DMS153 treated with DMSO at 0.1 percent for 48 hours (cell line): ENCODE measurements at regions not wholly inside any gene's neighbourhood (a gene's known extent, or its start where the extent isn't known, plus 50 kb on each side); places are given as distances from the start of the nearest gene placed in this dataset.
A peak's percentile ranks its signal among the peaks of the same experiment; 100 is the strongest.

ENCODE experiments used
- DNase-seq: peaks from one replicate; lab custom pipeline; 2025; ENCODE audit not compliant: unreplicated experiment; lab: John Stamatoyannopoulos, UW

GRCh38 chr9:86460216-86461002 is 106.2 kb upstream of the TUT7 start:
- DNase-seq, result no peak

DNA sequence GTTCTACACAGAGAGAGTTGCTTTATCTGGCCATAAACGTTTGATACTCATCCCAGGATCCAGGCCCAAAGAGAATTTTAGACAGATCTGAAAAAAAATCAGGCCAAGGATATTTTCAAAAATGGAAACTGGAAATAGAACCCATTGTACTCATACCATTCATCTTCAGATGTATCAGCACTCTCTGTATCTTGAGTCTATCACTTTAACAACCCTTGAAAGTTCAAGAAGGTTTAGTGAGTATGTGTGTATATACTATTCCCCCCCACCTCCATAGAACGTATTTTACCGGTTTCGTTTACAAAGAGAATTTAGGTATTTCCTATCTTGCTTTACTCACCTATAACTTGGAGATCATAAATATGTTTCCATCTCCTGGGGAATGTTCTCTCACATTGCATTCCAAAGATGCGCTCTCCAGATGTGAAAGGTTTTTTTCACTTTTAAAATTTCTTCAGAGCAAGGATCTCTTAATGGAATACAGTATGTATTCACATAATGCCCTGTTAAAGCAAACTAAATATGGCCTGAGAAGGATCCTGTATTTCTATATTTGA is 105.5 kb upstream of the TUT7 start:
- no peak for DNase-seq

- DNase-seq, result no peak
These were observed 105.0 kb upstream of the TUT7 start for GRCh38 chr9:86459191-86459590.

GRCh38 chr9:86458191-86458855 is 104.1 kb upstream of the TUT7 start:
- no peak for DNase-seq

DNA sequence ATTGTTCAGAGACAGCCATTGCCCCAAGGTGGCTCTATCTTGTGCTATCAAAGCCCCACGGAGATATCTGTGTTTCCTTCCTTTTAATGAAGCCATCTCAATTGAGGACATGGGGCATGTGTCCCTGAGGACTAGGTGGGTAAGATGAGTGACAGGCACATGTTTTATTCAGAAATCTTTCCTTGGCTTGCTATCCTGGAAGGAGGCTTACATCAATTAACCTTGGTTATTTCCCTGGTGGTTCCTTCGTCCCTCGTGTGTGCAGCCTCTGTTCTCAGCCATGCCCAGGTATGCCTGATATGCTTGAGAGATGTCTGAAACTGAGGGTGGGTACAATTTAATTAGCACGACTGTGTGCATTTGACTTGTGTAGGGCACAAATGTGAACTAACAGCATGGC is 102.2 kb upstream of the TUT7 start:
- DNase-seq, result no peak

GRCh38 chr9:86454701-86455615 is 100.7 kb upstream of the TUT7 start:
- DNase-seq, result no peak

GRCh38 chr9:86452201-86452828 is 98.1 kb upstream of the TUT7 start:
- DNase-seq, result no peak

DNA sequence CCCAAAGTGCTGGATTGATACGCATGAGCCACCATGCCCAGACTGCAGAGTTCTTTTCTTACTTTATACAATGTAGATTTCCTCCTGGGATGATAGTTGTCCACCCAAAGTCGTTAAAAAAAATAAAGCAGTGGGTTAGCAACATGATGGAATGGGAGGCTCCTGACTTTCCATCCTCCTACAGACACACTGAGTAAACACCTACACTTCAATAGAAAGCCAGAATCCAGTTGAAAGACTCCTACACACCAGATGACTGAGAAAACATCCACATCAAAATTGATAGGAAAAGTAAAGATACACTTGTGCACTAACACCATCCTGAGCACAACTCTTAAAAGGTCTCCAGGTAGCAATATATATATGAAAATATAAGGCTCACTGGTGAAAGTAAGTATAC is 95.0 kb upstream of the TUT7 start:
- no peak for DNase-seq

DNA sequence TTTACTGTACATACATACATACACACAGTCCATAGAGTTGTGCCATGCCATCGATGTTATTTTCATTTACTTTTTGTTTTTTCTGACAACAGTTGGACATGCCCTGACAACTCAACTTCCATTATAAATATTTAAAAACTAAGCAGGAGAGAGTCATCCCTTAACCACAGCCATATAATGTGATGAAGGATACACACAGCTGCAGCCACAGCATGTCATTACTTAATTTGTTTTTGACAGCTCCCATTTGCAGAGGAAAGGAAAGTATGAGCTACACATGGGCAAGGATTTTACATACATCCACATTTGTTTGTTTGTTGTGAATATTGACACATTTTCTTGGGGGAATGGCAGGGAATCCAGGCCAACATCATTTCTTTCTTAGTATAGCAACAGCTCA is 91.5 kb upstream of the TUT7 start:
- DNase-seq, result no peak

DNA sequence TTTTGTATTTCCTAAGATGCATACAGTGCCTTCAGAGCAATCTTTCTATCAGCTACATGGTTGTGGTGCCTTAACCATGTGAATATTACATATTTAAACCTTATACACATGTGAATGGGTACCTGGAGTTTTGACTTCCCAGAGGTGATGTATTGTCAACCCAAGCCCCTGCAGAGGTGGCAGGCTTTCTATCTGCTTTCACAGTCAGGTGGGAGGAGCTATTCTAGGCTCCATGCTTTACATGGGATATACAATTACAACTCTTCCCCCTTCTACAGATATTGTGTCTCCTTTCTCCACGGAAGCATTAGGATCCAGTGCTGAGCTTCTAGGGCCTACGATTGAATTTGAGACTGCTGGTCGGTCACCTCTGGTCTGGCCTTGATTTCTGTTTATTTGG is 89.8 kb upstream of the TUT7 start:
- no peak for DNase-seq

- peak; percentile 36 for DNase-seq
These were observed 80.0 kb upstream of the TUT7 start for GRCh38 chr9:86434039-86434726.

GRCh38 chr9:86424251-86424891 is 70.2 kb upstream of the TUT7 start:
- no peak for DNase-seq

DNA sequence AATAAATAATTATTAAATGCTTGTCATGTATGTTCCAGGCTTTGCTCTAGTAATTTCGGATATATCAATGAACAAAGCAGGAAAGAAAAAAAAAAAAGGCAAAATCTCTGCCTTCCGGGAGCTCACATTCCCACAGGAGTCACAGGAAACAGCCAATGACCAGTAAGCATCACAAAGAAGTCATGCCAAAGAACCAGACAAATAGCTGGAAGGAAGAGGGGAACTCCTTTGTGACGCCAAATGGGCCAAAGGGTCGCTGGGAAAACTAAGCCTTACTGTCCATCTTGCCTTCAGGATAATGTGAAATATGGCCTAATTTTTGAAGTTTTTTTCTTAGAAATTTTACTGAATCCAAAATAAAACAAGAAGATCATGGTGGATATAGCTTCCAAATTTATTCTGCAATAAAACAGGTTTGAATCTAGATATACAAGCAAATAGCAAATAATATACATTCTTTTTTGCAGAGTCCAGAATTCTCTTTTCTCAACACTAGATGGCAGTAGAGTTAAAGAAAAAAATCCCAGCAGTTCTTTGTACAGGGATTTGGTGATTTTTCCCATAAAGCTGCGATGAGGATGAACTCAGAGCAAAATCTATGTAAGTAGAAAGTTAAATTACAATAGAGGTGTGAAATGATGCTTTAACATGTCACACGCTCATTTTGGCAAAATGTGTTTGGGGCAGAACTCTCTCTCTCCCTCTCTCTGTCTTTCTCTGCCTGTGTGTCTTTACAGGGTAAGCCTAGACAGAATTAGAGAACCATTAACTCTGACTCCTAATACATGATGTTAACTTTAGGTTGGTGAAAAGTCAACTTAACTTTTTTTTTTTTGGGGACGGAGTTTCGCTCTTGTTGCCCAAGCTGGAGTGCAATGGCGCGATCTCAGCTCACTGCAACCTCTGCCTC is 60.0 kb upstream of the TUT7 start:
- peak; percentile 49 for DNase-seq

DNA sequence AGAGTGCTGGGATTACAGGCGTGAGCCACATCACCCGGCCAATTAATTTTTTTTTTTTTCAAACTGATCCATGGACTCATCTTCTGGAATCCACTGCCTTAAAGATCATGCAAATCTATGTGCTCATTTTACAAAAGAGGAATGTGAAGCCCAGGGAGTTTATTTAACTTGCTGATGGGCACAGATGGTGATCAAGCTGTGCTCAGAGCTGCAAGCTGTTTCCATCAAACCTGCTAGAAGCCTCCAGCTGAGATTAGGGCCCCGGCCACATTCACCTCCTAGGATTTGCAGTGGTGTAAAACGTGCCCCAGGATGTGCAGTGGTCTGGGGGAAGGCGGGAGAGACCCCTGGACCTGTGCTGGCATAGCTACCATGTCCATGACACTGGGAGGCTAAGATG is 56.1 kb upstream of the TUT7 start:
- DNase-seq, result no peak

GRCh38 chr9:86408121-86408520 is 53.9 kb upstream of the TUT7 start:
- DNase-seq, result no peak

DNA sequence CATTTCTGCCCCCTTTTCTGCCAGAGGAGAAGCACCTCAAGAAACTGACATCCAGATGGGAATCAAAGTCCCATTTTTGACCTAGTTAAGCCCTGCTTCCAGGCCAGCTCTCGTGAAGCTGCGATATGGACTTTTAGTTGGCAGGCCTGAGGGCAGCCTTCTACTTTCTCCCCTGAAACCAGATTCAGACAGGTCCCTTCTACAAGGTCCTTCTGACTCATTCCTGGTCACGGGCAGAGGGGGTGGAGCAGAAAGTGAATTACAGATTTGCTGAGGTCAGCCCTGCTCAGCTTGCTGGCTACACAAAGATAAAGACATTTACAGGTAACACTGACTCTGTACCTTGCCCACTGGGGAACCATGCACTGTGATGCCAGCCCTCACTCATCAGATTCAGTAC is 52.8 kb upstream of the TUT7 start:
- no peak for DNase-seq

GRCh38 chr9:86406366-86406765 is 52.2 kb upstream of the TUT7 start:
- DNase-seq, result no peak

DNA sequence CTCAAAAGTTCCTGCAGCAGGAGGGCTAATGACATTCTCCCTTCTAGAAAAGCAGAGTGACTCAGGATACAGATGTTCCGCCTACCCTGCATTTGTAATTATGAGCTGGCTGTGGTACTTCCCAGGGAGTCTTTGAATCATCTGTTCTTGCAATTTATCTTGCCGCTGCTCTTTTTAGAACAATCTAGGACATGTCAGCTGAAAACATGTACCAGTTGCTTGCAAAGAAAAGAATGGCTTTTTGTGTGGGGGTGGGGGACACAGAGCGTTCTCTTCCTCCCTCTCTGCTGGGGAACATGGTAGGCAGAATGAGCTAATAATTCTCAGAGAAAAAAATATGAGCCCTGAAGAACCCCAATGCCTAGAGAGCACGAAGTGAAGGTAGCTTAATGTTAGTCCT is 51.7 kb upstream of the TUT7 start:
- no peak for DNase-seq

GRCh38 chr9:86405086-86405491 is 50.9 kb upstream of the TUT7 start:
- no peak for DNase-seq
